NT2/D1 (cell line): ENCODE measurements at regions not wholly inside any gene's neighbourhood (a gene's known extent, or its start where the extent isn't known, plus 50 kb on each side); places are given as distances from the start of the nearest gene placed in this dataset.

Source experiments
- DNase-seq: peaks from one replicate; pipeline ENCODE4 v3.0.0-alpha.2; 2011; ENCODE audit warnings: low read depth, low spot score
- H3K27me3 ChIP-seq: 2 replicates; pipeline ENCODE4 v1.6.0; 2011; ENCODE audit warnings: mild to moderate bottlenecking; ENCODE audit not compliant: insufficient read length, insufficient read depth
- H3K36me3 ChIP-seq: 2 replicates; pipeline ENCODE4 v1.6.1; 2011; ENCODE audit warnings: mild to moderate bottlenecking, low read length, mixed read lengths; ENCODE audit not compliant: insufficient read depth, insufficient read length
- H3K4me1 ChIP-seq: 2 replicates; pipeline ENCODE4 v1.5.1; 2011; ENCODE audit not compliant: insufficient read depth, insufficient read length
- H3K4me3 ChIP-seq: 2 replicates; pipeline ENCODE4 v1.5.1; 2011; ENCODE audit warnings: low read depth; ENCODE audit not compliant: insufficient read length
- H3K9ac ChIP-seq: 2 replicates; pipeline ENCODE4 v1.6.0; 2011; ENCODE audit warnings: low read depth; ENCODE audit not compliant: insufficient read length
- H3K9me3 ChIP-seq: 2 replicates; pipeline ENCODE4 v1.5.1; 2011; ENCODE audit warnings: mild to moderate bottlenecking, low read length; ENCODE audit not compliant: insufficient read depth
- SUZ12 ChIP-seq: IDR thresholded peaks from 2 replicates; pipeline ENCODE4 v1.6.1; 2011; ENCODE audit not compliant: insufficient read length, insufficient read depth; ENCODE audit errors: extremely low read depth
- YY1 ChIP-seq: IDR thresholded peaks from 2 replicates; pipeline ENCODE4 v1.6.1; 2011; ENCODE audit not compliant: insufficient read length, insufficient read depth
- ZNF274 ChIP-seq: IDR thresholded peaks from 2 replicates; pipeline ENCODE4 v1.6.1; 2011; ENCODE audit warnings: mild to moderate bottlenecking, low read depth, low read length

- no peaks in the 10 kb centered on the region for H3K36me3 ChIP-seq
- TF ChIP-seq SUZ12 (no peak), ZNF274 (no peak), YY1 (no peak)
- H3K27me3 ChIP-seq: no peaks in the 10 kb centered on the region
- H3K9me3 ChIP-seq: no peaks in the 10 kb centered on the region
- no peak for DNase-seq
- no peak overlapping the region for H3K9ac ChIP-seq
- no peak overlapping the region for H3K4me3 ChIP-seq
- H3K4me1 ChIP-seq: peaks cover 4% of the 10 kb centered on the region
Measured at GRCh38 chr2:126994340-126994777, 95.7 kb downstream of the TEX51 start.

- H3K27me3 ChIP-seq: no peaks in the 10 kb centered on the region
- H3K9me3 ChIP-seq: no peaks in the 10 kb centered on the region
- no peak overlapping the region for H3K9ac ChIP-seq
- no peak overlapping the region for H3K4me3 ChIP-seq
- no peak for TF ChIP-seq ZNF274
- no peaks in the 10 kb centered on the region for H3K36me3 ChIP-seq
- H3K4me1 ChIP-seq: peaks cover 4% of the 10 kb centered on the region
- no peak for DNase-seq
Measured at GRCh38 chr2:126995621-126996377, 97.1 kb downstream of the TEX51 start.

GRCh38 chr2:126996378-126996699 is 97.6 kb downstream of the TEX51 start:
- no peak for DNase-seq
- TF ChIP-seq YY1 (no peak), SUZ12 (no peak), ZNF274 (no peak)
- Histone ChIP-seq H3K9me3 (no peaks in the 10 kb centered on the region), H3K4me1 (no peaks in the 10 kb centered on the region), H3K4me3 (no peak overlapping the region), H3K36me3 (no peaks in the 10 kb centered on the region), H3K27me3 (no peaks in the 10 kb centered on the region), H3K9ac (no peak overlapping the region)
